GM18505 (cell line): ENCODE measurements at regions not wholly inside any gene's neighbourhood (a gene's known extent, or its start where the extent isn't known, plus 50 kb on each side); places are given as distances from the start of the nearest gene placed in this dataset.

Source experiments
- ATAC-seq: cut with Tn5 transposase; IDR thresholded peaks from one replicate; pipeline ENCODE4 v1.9.1; 2021; ENCODE audit not compliant: unreplicated experiment
- POLR2A ChIP-seq: IDR thresholded peaks from 4 replicates; pipeline ENCODE4 v1.6.1; 2011; ENCODE audit warnings: borderline replicate concordance; ENCODE audit not compliant: insufficient read depth, insufficient read length; ENCODE audit errors: extremely low read depth

DNA sequence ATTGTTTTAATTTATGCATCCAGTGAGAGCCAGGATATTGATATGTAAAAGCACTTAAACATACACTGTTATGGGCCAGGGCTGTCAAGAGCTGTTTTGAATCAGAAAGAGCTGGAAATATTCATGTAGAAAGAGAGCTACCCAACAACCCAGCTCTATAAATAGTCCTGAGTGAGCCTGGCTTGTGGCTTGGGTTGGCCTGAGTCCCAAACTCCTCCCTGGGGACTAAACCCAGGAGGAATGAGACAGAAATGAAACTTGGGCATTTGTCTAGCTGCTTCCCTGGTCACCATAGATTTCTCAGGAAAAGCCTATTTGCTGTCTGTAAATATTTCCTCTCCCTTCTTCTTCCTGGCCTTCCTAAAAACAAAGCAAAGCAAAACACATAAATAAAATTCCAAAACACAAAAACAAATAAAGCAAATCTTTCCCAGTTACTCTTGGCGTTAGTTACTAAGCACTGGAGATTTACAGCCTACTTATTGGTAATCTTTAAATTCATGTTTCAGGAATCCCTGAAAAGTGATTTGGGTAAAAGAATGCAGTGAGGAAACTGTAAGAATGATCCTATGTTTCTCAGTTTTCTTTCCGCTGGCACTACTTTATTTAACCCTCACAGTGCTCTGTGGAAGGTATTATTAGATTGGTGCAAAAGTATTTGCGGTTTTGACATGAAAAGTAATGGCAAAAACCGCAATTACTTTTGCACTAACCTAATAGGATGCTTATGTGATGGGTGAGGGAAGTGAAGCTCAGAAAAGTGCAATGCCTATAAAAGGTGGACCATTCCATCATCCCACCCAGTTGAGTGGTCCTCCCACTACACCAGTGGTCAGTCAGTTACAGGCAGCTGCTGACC, 111.8 kb downstream of the CARTPT start:
- no peak for TF ChIP-seq POLR2A
- ATAC-seq = no peak

GRCh38 chr5:71832812-71833715, 114.0 kb downstream of the CARTPT start:
- ATAC-seq = no peak
- no peak for TF ChIP-seq POLR2A

- TF ChIP-seq POLR2A = no peak
- ATAC-seq = no peak
Measured at GRCh38 chr5:71834601-71835000, 115.5 kb downstream of the CARTPT start.

DNA sequence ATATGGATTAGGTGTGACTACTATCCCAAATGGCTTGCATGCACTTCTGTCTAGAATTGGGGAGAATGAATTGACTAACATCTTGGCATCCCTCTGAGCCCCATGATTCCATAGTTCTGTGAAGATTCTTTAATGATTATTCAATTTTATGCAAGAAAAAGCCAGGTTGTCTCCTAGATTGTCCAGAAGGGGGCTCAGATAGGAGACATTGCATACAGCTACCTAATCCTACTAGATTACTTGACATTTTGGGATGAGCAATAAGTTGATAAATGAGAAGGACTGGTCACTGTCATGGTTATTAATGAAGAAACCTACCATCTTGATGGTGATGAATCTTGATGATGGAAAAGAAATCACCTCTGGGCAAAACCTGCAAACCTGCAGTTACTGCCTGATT, 117.0 kb downstream of the CARTPT start:
- no peak for TF ChIP-seq POLR2A
- ATAC-seq = no peak

DNA sequence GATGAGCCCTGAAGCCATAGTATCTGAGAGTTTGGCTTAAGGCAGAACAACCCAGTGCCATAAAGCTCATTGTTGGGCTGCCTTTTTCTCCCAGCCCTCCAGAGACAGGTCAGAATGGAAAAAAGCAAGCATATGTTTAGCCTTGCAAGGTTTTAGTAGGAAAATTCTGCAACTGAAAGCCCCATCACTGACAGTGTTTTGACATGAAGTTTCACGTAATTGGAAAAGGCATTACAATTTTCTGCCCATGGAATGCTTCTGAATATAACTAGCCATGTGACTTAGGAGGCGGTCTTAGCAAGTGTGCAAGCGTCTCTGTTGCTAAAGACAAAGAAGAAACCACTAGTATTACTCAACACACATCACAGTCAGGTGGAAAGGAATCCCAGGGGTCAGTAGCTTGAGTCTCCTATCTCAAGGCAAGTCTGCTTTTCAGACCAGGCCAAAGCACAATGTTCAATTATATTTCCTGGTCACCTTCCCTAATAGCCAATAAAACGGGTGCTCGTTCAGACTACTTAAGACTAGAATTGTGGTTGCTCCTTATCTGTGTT, 117.6 kb downstream of the CARTPT start:
- TF ChIP-seq POLR2A = no peak
- no peak for ATAC-seq

- no peak for TF ChIP-seq POLR2A
- no peak for ATAC-seq
Measured at GRCh38 chr5:71838286-71838685, 119.2 kb downstream of the CARTPT start.

- no peak for ATAC-seq
- no peak for TF ChIP-seq POLR2A
Measured at GRCh38 chr5:71839096-71839884, 120.2 kb downstream of the CARTPT start.

DNA sequence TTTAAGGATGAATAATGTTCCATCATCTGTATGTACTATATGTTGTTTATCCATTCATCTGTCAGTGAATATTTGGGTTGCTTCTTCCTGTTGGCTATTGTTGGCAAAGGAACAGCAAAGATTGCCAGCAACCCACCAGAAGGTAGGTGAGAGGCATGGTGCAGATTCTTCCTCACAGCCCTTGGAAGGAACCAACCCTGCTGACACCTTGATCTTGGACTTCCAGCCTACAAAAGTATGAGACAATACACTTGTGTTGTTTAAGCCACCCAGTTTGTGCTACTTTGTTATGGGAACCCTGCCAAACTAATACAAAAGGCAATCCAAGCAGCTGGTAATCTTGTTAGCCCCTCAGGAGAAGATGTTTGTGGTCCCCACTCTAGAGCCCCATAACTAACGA, 122.0 kb downstream of the CARTPT start:
- no peak for TF ChIP-seq POLR2A
- no peak for ATAC-seq

DNA sequence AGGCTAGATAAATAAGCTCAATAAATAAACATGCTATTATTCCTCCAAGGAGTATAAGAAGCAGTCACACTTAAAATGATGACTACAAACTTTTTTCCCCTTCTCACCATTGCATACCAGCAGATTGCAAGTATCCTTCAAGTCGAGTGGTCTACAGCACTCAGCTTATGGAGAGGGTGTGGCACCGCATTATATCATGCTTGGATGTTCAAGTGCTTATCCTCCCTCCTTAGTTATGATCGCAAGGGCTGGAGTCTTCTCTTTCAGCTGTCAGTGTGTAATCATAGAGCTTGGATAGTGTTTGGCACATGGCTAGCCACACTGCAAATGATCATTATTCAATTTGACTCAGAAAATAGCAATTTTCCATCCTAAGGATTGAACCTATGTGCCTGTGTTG, 124.0 kb downstream of the CARTPT start:
- TF ChIP-seq POLR2A = no peak
- no peak for ATAC-seq

GRCh38 chr5:71844862-71845261, 125.8 kb downstream of the CARTPT start:
- no peak for TF ChIP-seq POLR2A
- no peak for ATAC-seq

DNA sequence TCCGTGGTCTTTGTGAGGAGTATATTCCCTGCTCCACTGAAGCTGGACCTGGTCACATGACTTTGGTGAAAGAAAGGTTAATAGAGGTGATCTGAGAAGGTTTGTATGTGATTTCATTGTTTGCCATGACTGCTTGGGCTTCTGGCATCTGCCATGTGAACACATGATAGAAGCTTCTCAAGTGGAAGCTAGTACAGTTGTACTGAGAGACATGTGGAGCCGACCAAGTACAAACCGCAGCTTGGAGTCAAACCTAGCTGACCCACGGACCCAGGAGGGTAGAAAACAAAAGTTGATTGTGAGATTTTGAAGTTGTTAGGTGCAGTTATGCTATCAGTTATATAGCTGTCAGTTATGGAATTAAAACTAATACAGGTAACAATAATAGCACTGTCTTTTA, 140.4 kb downstream of the CARTPT start:
- TF ChIP-seq POLR2A = no peak
- ATAC-seq = no peak

DNA sequence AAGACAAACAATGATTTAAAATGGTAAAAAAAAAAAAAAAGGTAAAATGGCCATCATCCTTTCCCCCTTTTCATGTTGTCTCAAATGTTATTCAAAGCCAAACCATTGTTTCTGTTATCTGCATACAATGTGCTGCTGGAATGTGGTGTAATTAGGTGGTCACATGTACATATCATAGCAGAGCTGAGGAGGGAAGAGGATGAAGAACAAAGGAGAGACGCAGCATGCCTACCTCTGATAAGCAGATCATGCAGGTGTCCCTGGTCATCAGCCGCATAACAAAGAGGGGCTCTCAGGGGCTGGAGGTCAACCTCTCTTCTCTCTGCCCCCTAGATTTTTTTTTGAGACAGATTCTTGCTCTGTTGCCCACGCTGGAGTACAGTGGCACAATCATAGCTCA, 141.0 kb downstream of the CARTPT start:
- no peak for TF ChIP-seq POLR2A
- no peak for ATAC-seq

GRCh38 chr5:71861682-71862081, 142.6 kb downstream of the CARTPT start:
- TF ChIP-seq POLR2A = no peak
- no peak for ATAC-seq
